H1 (cell line): ENCODE measurements at regions not wholly inside any gene's neighbourhood (a gene's known extent, or its start where the extent isn't known, plus 50 kb on each side); places are given as distances from the start of the nearest gene placed in this dataset.

Experiments
- CBX8 ChIP-seq: fragments of 300-800, 300-1000 bp; sonication (generic); IDR thresholded peaks from 2 replicates; pipeline ENCODE4 v1.7.1; 2016; ENCODE audit warnings: low read depth, low read length, borderline replicate concordance
- CTBP2 ChIP-seq: IDR thresholded peaks from 2 replicates; pipeline ENCODE4 v1.7.0; 2011; ENCODE audit warnings: borderline replicate concordance, mild to moderate bottlenecking, moderate library complexity, mixed read lengths, low read length; ENCODE audit not compliant: insufficient read depth, insufficient read length
- EGR1 ChIP-seq: IDR thresholded peaks from 2 replicates; pipeline ENCODE4 v1.6.1; 2011; ENCODE audit warnings: low read depth, low read length, borderline replicate concordance
- KDM5A ChIP-seq: fragments of 200-600 bp; IDR thresholded peaks from 2 replicates; pipeline ENCODE4 v1.7.1; 2012; ENCODE audit warnings: mild to moderate bottlenecking, low read length, inconsistent platforms, mixed read lengths
- POLR2A ChIP-seq, 2 experiments: IDR thresholded peaks; 1 replicate in 1 of 2; 2 replicates in 1 of 2; pipeline ENCODE4 v1.6.1; 2011; ENCODE audit warnings: low read depth in 2 of 2, low read length in 2 of 2, mild to moderate bottlenecking in 2 of 2; ENCODE audit errors: control extremely low read depth in 1 of 2
- RBBP5 ChIP-seq: IDR thresholded peaks from 2 replicates; pipeline ENCODE4 v1.7.1; 2012; ENCODE audit warnings: low read depth, mild to moderate bottlenecking, inconsistent platforms, low read length, moderate library complexity, borderline replicate concordance
- SAP30 ChIP-seq: fragments of 300-600 bp; sonication (generic); IDR thresholded peaks from 2 replicates; pipeline ENCODE4 v1.7.1; 2012; ENCODE audit warnings: low read length, moderate library complexity, mild to moderate bottlenecking, inconsistent platforms; ENCODE audit not compliant: insufficient read depth, insufficient replicate concordance
- SIN3A ChIP-seq, 2 experiments: IDR thresholded peaks in 1 of 2; conservative IDR thresholded peaks in 1 of 2; 2 replicates each; pipeline ENCODE4 v1.6.1; 2011 to 2012; ENCODE audit warnings: low read length in 2 of 2, improper control_type of control experiment in 1 of 2, low read depth in 1 of 2, mild to moderate bottlenecking in 1 of 2
- TEAD4 ChIP-seq: IDR thresholded peaks from 2 replicates; pipeline ENCODE4 v1.6.1; 2012; ENCODE audit warnings: low read depth, low read length, inconsistent platforms, mixed read lengths
- TF ChIP-seq, protein P1 (sequence below): fragments of 300-600 bp; sonication (generic); IDR thresholded peaks from 2 replicates; pipeline ENCODE4 v1.7.1; 2012; ENCODE audit warnings: low read length, moderate library complexity, mild to moderate bottlenecking, inconsistent platforms; ENCODE audit not compliant: insufficient replicate concordance

DNA sequence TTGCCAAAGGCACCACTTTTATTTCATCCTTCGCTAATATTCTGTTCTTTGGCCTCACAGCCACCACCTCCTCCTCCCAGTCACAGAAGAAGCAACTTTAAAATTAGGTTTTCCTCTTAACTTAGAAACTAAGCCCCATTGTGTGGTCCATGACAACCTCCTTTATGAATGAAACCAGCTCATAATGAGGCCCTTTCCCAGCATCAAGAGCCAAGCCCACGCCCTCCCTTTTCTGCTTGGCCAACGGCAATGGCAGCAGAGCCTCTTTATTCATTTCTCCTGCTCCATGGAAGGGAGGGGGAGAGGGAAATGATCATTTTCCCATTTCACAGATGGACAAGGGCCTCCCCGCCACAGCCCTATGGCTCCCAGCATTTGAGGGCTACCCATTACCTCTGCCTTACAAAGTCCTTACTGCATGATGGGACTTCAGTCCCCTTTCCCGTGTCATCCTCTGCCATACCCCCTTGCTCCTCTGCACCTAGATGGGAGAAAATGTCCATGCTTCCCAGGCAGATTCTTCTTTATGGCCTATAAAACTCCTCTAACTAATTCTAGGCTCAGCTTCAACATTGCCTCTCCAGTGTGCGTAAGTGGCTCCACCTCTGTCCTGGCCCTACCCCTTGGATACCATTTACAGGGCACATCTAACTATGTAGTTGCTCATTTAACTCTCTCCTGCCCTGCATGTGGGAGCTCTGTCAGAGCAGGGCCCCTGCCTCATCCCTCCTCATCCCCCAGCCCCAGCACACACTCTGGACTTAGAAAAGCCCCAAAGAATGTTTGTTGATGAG is 475.5 kb downstream of the RPS24 start (continued):
- TF ChIP-seq, protein P1, sequence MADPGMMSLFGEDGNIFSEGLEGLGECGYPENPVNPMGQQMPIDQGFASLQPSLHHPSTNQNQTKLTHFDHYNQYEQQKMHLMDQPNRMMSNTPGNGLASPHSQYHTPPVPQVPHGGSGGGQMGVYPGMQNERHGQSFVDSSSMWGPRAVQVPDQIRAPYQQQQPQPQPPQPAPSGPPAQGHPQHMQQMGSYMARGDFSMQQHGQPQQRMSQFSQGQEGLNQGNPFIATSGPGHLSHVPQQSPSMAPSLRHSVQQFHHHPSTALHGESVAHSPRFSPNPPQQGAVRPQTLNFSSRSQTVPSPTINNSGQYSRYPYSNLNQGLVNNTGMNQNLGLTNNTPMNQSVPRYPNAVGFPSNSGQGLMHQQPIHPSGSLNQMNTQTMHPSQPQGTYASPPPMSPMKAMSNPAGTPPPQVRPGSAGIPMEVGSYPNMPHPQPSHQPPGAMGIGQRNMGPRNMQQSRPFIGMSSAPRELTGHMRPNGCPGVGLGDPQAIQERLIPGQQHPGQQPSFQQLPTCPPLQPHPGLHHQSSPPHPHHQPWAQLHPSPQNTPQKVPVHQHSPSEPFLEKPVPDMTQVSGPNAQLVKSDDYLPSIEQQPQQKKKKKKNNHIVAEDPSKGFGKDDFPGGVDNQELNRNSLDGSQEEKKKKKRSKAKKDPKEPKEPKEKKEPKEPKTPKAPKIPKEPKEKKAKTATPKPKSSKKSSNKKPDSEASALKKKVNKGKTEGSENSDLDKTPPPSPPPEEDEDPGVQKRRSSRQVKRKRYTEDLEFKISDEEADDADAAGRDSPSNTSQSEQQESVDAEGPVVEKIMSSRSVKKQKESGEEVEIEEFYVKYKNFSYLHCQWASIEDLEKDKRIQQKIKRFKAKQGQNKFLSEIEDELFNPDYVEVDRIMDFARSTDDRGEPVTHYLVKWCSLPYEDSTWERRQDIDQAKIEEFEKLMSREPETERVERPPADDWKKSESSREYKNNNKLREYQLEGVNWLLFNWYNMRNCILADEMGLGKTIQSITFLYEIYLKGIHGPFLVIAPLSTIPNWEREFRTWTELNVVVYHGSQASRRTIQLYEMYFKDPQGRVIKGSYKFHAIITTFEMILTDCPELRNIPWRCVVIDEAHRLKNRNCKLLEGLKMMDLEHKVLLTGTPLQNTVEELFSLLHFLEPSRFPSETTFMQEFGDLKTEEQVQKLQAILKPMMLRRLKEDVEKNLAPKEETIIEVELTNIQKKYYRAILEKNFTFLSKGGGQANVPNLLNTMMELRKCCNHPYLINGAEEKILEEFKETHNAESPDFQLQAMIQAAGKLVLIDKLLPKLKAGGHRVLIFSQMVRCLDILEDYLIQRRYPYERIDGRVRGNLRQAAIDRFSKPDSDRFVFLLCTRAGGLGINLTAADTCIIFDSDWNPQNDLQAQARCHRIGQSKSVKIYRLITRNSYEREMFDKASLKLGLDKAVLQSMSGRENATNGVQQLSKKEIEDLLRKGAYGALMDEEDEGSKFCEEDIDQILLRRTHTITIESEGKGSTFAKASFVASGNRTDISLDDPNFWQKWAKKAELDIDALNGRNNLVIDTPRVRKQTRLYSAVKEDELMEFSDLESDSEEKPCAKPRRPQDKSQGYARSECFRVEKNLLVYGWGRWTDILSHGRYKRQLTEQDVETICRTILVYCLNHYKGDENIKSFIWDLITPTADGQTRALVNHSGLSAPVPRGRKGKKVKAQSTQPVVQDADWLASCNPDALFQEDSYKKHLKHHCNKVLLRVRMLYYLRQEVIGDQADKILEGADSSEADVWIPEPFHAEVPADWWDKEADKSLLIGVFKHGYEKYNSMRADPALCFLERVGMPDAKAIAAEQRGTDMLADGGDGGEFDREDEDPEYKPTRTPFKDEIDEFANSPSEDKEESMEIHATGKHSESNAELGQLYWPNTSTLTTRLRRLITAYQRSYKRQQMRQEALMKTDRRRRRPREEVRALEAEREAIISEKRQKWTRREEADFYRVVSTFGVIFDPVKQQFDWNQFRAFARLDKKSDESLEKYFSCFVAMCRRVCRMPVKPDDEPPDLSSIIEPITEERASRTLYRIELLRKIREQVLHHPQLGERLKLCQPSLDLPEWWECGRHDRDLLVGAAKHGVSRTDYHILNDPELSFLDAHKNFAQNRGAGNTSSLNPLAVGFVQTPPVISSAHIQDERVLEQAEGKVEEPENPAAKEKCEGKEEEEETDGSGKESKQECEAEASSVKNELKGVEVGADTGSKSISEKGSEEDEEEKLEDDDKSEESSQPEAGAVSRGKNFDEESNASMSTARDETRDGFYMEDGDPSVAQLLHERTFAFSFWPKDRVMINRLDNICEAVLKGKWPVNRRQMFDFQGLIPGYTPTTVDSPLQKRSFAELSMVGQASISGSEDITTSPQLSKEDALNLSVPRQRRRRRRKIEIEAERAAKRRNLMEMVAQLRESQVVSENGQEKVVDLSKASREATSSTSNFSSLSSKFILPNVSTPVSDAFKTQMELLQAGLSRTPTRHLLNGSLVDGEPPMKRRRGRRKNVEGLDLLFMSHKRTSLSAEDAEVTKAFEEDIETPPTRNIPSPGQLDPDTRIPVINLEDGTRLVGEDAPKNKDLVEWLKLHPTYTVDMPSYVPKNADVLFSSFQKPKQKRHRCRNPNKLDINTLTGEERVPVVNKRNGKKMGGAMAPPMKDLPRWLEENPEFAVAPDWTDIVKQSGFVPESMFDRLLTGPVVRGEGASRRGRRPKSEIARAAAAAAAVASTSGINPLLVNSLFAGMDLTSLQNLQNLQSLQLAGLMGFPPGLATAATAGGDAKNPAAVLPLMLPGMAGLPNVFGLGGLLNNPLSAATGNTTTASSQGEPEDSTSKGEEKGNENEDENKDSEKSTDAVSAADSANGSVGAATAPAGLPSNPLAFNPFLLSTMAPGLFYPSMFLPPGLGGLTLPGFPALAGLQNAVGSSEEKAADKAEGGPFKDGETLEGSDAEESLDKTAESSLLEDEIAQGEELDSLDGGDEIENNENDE = no peak
- TF ChIP-seq CBX8 (no peak), POLR2A (IDR thresholded peaks at IDR 0.05; ENCODE audit: control extremely low read depth in 1 of 2, low read depth in 2 of 2, low read length in 2 of 2) (no peak), SIN3A (conservative IDR thresholded peaks at IDR 0.05 in 1 of 2, IDR thresholded peaks at IDR 0.05 in 1 of 2; ENCODE audit: low read depth in 1 of 2, low read length in 2 of 2) (no peak), CTBP2 (no peak), EGR1 (no peak), TEAD4 (no peak), KDM5A (no peak), SAP30 (no peak), RBBP5 (no peak)
